Activated CD4-positive, alpha-beta T cell treated with anti-CD3 and anti-CD28 coated beads for 48 hours (primary cell): ENCODE measurements at regions not wholly inside any gene's neighbourhood (a gene's known extent, or its start where the extent isn't known, plus 50 kb on each side); places are given as distances from the start of the nearest gene placed in this dataset.
"Not testable (repeated sequence)": the region's sequence is repeated elsewhere in the genome, so short reads cannot be mapped to it uniquely, and the experiment has no call there.

Experiments used
- DNase-seq: peaks from one replicate; pipeline ENCODE4 v3.0.0-alpha.2; 2020

DNA sequence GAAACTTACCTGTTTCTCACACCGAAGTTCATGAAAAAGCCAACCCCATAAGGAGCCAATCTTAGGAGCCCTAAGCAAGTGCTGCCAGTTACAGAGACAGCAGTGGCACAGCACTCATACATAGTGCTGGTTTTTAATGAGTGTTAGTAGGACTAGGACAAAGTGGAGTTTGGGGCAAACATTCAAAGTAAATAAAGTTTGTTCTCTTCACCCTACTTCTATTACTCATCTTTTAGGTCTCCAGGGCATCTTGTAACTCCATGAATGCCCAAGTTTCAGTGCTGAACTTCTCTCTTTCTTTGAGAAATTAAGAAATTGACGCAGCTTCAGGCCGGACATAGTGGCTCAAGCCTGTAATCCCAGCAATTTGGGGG, 584.7 kb downstream of the EBF1 start:
- no peak for DNase-seq

- peak; percentile 8 for DNase-seq
Measured at GRCh38 chr5:158514319-158514985, 585.3 kb downstream of the EBF1 start.

- DNase-seq = no peak
Measured at GRCh38 chr5:158513490-158514318, 586.0 kb downstream of the EBF1 start.

DNA sequence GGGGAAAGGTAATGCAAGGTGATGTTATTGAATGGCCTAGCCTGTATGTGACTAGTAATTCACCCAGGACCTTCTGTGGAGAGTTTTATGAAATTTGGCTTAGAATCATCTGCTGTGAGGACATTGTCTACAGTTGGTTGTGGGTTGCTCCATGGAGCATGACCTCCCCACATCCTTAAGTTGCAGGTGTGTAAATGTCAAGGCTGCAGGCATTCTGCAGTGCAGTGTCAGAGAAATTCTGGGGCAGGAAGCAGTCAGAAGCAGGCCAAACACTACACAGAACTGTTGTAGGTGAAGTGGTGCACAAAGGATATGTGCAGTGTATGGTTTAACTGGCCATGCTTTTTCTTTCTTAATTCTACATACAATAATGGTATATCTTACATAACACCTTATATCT, 588.3 kb downstream of the EBF1 start:
- no peak for DNase-seq

GRCh38 chr5:158510479-158510878, 589.2 kb downstream of the EBF1 start:
- no peak for DNase-seq

DNA sequence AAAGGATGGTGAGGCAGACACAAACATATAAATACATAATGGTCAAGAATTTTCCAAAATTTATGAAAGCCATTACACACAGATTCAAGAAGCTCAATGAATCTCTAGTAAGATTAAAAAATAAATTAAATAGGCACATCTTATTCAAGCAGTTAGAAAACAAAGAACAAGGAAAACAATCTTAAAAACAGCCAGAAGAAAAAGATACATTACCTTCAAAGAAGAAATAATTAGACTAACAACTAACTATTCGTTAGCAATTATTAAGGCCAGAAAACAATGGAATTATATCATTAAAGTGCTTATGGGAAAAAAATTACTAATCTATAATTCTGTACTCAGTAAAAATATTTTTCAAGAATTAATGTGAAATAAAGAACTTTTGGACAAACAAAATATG, 593.1 kb downstream of the EBF1 start:
- no peak for DNase-seq

DNA sequence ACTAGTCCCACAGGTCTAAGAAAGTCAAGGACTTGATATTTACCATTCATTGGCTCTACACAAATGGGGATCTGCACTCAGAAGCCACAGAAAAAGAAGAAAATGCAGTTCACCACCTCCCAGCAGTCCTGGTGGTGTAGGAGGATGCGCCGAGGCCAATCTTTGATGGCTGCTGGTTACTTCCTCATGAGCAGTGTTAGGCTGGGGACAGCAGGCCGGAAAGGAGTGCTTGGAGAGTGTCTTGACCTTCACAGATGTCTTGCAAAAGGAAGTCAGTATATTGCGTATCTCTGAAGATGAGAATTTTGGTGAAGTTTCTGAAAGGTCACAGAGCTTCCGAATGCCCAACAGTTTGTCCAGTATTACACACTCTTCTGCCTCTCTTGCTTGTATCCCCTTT, 597.0 kb downstream of the EBF1 start:
- DNase-seq = no peak

GRCh38 chr5:158499892-158500418, 599.8 kb downstream of the EBF1 start:
- no peak for DNase-seq

DNA sequence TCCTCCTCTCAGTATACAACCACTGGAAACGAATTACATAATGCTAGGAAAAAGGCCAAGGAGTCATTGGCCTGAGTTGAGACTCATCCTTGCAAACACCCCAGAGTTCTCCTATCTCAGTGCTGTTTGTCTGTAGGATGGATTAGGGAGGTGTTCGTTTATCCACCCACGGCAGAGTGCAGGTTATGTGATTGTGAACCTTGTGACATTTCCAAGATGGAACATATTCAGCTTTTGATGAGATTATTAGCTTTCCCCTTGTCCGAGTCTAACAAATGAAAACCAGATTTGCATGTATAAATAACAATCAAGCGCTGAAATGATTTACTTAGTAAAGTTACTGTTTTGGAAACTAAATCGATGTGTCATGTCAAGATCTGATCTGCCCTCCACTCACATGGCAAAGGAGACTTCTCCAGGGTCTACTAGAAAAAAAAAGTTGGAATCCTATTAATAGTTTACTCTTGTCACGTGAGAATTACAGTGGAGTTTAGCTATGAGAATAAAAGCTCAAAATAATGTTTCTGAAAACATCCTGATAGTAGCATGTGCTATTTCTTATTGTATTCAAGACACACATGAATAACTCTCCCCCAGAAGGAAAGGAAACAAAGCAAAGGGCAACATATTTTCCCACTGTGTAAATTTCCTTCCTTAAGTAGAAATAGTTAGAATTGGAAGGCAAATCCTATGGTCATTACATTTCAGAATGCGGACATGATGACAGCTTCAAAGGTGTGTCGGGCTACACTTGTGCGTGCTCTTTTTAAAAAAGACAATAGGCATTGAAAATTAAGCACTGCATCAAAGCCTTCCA, 600.4 kb downstream of the EBF1 start:
- no peak for DNase-seq

DNA sequence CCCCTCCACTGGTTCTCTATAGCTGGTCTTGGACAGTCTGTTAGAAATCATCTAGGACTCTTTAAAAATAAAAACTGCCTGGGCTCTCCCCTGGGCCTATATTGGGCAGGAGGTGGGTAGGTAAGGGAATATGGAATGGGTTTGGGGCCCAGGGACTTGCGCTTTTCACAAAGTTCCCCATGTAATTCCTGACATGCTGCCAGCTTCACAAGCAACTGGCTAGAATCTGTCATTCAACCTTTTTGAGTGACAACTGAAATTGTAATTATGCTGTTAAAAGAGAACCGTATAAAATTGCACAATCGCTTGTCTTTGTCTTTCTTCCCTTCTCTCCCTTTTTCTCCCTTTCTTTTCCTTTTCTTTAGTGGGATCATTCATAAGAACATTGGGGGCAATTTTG, 603.1 kb downstream of the EBF1 start:
- DNase-seq = no peak

DNA sequence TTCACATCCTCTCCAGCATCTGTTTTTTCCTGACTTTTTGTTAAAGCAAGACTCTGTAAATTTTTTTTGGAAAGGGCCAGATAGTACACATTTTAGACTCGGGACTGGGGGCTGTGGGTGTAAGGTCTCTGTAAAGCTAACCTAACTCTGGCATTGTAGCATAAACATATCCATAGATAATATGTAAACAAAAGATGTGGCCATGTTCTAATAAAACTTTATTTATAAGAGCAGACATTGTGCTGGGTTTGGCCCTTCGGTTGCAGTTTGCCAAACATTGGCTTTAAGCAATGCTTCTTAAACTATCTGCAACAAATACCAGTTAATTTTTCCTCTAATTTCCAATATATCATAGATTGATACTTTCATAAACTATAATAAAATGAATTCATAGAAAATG, 605.2 kb downstream of the EBF1 start:
- DNase-seq = no peak

DNA sequence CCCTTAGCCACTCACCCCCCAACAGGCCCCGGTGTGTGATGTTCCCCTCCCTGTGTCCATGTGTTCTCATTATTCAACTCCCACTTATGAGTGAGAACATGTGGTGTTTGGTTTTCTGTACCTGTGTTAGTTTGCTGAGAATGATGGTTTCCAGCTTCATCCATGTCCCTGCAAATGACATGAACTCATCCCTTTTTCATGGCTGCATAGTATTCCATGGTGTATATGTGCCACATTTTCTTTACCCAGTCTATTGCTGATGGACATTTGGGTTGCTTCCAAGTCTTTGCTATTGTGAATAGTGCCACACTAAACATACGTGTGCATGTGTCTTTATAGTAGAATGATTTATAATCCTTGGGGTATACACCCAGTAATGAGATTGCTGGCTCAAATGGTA, 605.7 kb downstream of the EBF1 start:
- not testable (repeated sequence) for DNase-seq

GRCh38 chr5:158492841-158493242, 606.9 kb downstream of the EBF1 start:
- DNase-seq = no peak

GRCh38 chr5:158492136-158492535, 607.6 kb downstream of the EBF1 start:
- DNase-seq = no peak

GRCh38 chr5:158487664-158488063, 612.1 kb downstream of the EBF1 start:
- no peak for DNase-seq

GRCh38 chr5:158487156-158487555, 612.6 kb downstream of the EBF1 start:
- DNase-seq = no peak

- no peak for DNase-seq
Measured at GRCh38 chr5:158486566-158486965, 613.1 kb downstream of the EBF1 start.

DNA sequence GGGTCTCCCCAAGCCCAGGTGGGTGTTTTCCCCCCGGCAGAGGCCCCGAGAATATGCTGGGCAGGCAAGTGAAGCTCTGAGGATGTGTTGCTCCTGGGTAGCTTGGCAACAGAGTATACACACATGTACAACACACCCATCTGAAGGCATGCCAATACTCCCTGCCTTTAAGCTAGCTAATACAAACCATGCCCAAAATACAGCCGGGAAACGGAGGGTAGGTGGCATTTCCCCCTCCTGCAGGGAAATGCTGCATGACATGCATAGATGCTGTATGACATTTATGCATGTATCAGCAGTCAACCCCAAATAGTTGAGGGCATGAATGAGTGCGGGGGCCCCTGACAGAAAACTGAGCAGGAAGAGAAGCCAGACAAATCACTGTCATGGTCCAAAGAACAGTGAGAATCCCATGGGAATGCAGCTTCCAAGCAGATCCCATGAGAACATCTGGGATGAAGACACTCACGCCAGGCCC, 614.1 kb downstream of the EBF1 start:
- no peak for DNase-seq

DNA sequence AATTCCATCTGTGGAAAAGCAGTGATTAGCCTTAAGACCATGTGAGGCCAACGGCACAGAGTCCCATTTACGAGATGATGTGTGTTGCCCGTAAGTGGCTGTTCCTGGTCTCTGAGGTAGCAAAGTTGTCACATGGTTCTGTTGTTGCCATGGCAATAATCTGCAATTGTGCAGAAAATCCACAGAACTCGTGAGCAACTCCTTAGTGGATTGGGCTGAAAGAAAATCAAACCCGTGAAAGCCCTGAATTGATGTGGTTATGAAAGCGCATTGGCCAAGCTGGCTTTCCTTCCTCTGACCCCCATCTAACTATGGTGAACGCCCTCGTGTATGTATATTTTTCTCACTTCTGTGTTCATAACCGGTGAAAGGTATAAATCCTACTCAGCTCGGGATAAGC, 614.7 kb downstream of the EBF1 start:
- no peak for DNase-seq

- no peak for DNase-seq
Measured at GRCh38 chr5:158484150-158484549, 615.6 kb downstream of the EBF1 start.

- no peak for DNase-seq
Measured at GRCh38 chr5:158483281-158483860, 616.3 kb downstream of the EBF1 start.

DNA sequence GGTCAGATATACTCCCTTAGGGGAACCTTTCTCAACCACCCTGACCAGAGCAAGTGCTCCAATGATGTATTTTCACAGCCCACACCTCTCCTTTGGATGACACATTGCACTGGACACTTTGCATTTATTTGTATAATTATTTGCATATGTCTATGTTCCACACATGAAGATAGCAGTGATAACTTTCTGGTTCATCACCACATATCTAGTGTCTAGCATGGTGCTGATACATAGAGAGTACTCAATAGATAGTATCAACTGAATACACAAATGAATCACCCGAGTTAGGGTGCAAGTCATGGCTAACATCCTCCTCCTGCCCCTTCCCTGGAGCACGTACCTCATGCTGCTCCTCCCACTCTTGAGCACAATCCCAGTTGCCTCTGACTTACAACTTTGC, 617.6 kb downstream of the EBF1 start:
- no peak for DNase-seq

GRCh38 chr5:158478139-158478538, 619.2 kb upstream of the CLINT1 start:
- DNase-seq = no peak
